Suprapubic skin (tissue), 4 donors: ENCODE measurements at regions not wholly inside any gene's neighbourhood (a gene's known extent, or its start where the extent isn't known, plus 50 kb on each side); places are given as distances from the start of the nearest gene placed in this dataset.

Source experiments
- EP300 ChIP-seq: sonication (generic); formaldehyde crosslinking; IDR thresholded peaks from one replicate; pipeline ENCODE4 v1.6.1; 2017; ENCODE audit warnings: antibody characterized with exemption
- POLR2A ChIP-seq, 2 donors: fragments of 450-650 bp; IDR thresholded peaks; one replicate each; pipeline ENCODE4 v1.6.1; 2017; ENCODE audit warnings: antibody characterized with exemption in 2 of 2, mild to moderate bottlenecking in 2 of 2, moderate library complexity in 2 of 2
- POLR2AphosphoS5 ChIP-seq, 3 donors: sonication (generic); formaldehyde crosslinking; IDR thresholded peaks; one replicate each; pipeline ENCODE4 v1.6.1; 2017; ENCODE audit warnings: antibody characterized with exemption in 3 of 3
- TF ChIP-seq, protein P1 (sequence below), 2 donors: fragments of 200-600 bp in 1 of 2; fragments of 450-650 bp in 1 of 2; sonication (generic) in 1 of 2; IDR thresholded peaks; one replicate each; pipeline ENCODE4 v1.5.1; 2016 to 2019; ENCODE audit warnings: antibody characterized with exemption in 2 of 2, mild to moderate bottlenecking in 1 of 2, moderate library complexity in 1 of 2

DNA sequence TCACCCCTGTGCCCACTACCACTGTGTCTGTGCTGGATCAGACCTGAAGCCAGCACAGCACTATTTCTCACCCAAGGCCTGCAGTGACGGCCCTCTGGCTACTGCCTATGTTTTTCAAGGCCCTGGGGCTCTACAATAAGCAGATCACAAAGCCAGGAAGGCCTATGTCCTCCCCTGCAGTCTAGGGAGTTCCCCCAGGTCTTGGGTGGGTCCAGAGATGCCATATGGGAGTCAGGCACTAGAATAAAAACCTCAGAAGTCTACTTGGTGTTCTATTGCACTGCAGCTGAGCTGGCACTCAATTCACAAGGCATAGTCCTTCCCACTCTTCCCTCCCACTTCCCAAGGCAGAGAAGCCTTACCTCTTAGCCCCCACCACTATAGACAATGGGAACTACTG is 107.1 kb downstream of the FBXO4 start:
- no peak for TF ChIP-seq POLR2A (IDR thresholded peaks at IDR 0.05)
- TF ChIP-seq, protein P1, sequence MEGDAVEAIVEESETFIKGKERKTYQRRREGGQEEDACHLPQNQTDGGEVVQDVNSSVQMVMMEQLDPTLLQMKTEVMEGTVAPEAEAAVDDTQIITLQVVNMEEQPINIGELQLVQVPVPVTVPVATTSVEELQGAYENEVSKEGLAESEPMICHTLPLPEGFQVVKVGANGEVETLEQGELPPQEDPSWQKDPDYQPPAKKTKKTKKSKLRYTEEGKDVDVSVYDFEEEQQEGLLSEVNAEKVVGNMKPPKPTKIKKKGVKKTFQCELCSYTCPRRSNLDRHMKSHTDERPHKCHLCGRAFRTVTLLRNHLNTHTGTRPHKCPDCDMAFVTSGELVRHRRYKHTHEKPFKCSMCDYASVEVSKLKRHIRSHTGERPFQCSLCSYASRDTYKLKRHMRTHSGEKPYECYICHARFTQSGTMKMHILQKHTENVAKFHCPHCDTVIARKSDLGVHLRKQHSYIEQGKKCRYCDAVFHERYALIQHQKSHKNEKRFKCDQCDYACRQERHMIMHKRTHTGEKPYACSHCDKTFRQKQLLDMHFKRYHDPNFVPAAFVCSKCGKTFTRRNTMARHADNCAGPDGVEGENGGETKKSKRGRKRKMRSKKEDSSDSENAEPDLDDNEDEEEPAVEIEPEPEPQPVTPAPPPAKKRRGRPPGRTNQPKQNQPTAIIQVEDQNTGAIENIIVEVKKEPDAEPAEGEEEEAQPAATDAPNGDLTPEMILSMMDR (IDR thresholded peaks at IDR 0.05), result no peak
- no peak for TF ChIP-seq POLR2AphosphoS5 (IDR thresholded peaks at IDR 0.05)
- TF ChIP-seq EP300, result no peak
